ENCODE measurements at regions not wholly inside any gene's neighbourhood (a gene's known extent, or its start where the extent isn't known, plus 50 kb on each side); places are given as distances from the start of the nearest gene placed in this dataset.

- ATAC-seq (no peak), DNase-seq (no peak)
These were observed 438.7 kb downstream of the TLE1 start for GRCh38 chr9:81250606-81251005.

GRCh38 chr9:81250041-81250440 is 439.3 kb downstream of the TLE1 start:
- no peak for DNase-seq
- ATAC-seq, result no peak

GRCh38 chr9:81245254-81245956 is 443.9 kb downstream of the TLE1 start:
- ATAC-seq (no peak), DNase-seq (no peak)

GRCh38 chr9:81244631-81245030 is 444.7 kb downstream of the TLE1 start:
- no peak for ATAC-seq
- no peak for DNase-seq

- DNase-seq, result no peak
- ATAC-seq, result no peak
These were observed 446.5 kb downstream of the TLE1 start for GRCh38 chr9:81242866-81243265.

DNA sequence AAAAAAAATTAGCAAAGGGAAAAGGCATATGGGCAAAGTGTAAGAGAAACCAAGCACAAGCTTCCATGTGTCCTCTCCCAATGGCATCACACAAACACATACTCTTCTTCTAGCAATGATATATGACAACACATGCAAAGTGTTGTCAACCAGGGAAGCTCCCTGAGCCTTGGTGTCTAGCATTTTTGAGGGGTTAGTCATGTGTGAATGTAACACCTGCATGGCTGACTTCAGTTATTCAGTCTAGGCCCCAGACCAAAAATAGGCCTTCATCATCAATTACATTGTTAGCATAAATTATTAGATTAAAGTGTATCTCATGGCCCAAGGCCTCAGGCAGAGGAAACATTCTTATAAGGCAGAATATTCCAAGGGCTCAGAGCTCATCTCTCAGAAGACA is 450.0 kb downstream of the TLE1 start:
- ATAC-seq (no peak), DNase-seq (no peak)

GRCh38 chr9:81237565-81238231 is 451.6 kb downstream of the TLE1 start:
- ATAC-seq (no peak), DNase-seq (no peak)

DNA sequence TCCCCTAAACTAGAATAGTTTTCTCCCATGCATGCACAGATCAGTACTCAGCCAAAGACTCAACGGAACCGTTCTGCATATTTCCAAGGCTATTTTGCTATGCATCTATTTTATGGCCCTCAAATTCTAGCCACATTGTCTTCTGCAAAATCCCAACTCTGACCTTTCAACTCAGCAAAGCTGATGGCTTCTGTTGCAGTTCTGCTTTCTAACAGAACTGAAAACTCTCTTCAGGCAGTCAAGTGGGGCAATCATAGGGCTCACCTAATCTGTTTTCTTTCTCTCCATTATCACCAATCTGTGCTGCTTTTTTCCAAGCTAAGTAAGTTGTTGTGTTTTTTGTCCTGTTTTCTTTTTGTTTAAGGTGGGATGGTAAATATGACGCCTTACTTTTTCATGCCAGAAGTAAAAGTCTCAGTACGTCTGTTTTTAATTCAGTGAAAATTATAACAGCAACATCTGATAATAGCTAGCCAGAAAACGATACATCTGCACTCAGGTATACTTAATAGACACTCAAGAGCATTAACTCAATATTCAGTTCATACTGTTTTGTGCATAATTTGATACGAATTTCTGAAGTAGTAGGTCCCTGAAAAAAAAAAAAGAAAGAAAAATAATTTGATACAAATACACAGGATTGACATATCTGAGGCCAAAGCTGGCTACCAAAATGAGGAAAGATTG is 454.3 kb downstream of the TLE1 start:
- no peak for DNase-seq
- no peak for ATAC-seq

DNA sequence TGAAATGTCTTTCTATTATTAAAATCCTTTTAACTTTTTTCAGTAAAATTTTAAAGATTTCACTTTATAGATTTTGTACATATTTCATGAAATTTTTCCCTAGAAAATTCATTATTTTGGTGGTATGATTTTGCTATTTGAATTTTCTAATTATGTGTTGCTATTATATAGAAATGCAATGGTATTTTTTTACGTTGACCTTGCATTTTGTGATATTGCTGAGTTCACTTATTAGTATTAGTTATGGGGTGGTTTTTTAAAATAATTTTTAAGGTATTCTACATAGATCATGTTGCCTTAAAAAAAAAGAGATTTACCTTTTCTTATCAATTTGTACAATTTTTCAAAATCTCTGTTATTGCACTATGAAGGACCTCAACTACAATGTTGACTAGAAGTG is 458.3 kb downstream of the TLE1 start:
- DNase-seq (no peak), ATAC-seq (no peak)

GRCh38 chr9:81227507-81228245 is 461.7 kb downstream of the TLE1 start:
- ATAC-seq, result no peak
- DNase-seq, result no peak

DNA sequence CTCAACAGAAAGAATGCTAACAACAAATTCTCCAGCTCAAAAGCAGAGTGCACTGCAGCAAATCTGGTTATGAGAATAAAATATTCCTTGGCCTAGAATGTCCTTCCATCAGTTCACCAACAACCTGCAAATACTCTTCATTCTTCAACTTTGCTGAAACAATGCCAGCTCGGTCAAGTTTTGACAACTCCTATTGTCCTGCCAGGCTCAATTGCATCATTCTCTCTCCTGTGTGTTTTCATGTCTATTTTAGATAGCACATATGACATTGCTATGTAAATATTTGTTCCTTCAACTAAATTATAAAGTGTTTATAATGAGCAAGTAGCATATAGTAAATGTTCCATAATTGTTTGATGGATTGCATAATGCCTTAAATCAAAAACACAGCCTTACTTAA is 463.8 kb downstream of the TLE1 start:
- no peak for DNase-seq
- ATAC-seq, result no peak

GRCh38 chr9:81224166-81225081 is 464.9 kb downstream of the TLE1 start:
- ATAC-seq, result no peak
- DNase-seq, result no peak

DNA sequence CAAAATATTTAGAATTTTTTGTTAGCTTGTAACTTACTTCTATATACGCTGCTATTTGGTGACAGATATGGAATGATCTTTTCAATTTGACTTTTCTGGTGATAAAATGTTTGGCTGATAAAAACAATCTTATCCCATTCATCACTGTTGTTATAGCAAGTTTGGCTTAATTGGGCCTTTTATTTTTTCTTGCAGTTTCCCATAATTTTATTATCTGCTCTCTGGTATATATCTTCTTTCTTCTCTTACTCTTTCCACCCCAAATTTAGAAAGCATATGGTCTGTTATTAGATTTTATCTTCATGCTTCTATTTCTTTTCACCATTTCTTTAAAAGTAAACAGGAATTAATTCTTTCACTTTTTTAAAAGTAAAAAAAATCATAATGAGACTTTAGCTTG is 474.4 kb downstream of the TLE1 start:
- no peak for ATAC-seq

GRCh38 chr9:81213456-81213855 is 475.9 kb downstream of the TLE1 start:
- ATAC-seq, result no peak
- DNase-seq, result no peak

More for the DNA sequence above, 474.4 kb downstream of the TLE1 start:
- DNase-seq, result no peak

- no peak for DNase-seq
- ATAC-seq, result no peak
These were observed 477.6 kb downstream of the TLE1 start for GRCh38 chr9:81211741-81212140.

DNA sequence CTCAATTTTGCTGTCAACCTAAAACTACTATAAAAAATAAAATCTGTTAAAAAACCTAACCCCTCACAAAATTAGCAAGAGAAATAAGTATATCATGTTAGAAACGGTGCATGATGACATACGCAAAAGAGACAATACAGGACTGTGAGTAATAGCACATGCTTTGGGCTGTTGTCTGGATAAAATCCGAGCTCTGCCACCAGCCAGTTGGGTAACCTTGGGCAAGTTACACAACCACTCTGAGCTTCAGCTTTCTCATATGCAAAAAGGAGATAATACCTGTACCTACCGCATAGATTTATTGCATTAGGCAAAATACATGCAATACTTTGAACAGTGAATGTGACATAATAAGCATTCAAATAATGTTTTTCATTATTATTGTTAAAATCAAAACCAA is 481.7 kb downstream of the TLE1 start:
- DNase-seq, result no peak

GRCh38 chr9:81202292-81202691 is 487.1 kb downstream of the TLE1 start:
- ATAC-seq, result no peak
- no peak for DNase-seq

More for the DNA sequence above, 481.7 kb downstream of the TLE1 start:
- ATAC-seq, result no peak

DNA sequence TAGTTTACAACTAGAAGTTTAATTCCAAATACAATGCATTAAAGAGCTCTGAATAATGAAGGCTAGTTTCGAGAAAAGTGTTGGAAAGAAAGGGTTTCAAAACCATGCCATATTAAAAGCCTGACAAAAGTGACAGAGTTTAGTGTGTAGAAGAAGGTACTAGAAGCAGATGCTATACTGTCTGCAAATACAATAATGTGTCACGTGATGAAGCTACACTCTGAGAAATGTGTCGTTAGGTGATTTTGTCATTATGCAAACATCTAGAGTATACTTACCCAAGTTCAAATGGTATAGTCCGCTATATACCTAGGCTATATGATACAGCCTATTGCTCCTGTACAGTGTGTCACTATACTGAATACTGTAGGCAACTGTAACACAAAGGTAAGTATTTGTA is 494.1 kb downstream of the TLE1 start:
- DNase-seq, result no peak
- no peak for ATAC-seq

- DNase-seq (no peak), ATAC-seq (no peak)
These were observed 495.7 kb downstream of the TLE1 start for GRCh38 chr9:81193362-81194339.

GRCh38 chr9:81191222-81191621 is 498.1 kb downstream of the TLE1 start:
- ATAC-seq, result no peak
- DNase-seq, result no peak

Data from stimulated activated naive CD8-positive, alpha-beta T cell treated with anti-CD3 and anti-CD28 coated beads, Interleukin-15, Interleukin-2, amounts not matched to agents 100 U/mL and 50 U/mL, for 24 hours (primary cell).